ENCODE measurements at regions not wholly inside any gene's neighbourhood (a gene's known extent, or its start where the extent isn't known, plus 50 kb on each side); places are given as distances from the start of the nearest gene placed in this dataset.

GRCh38 chr7:110205899-110206298 lies 885.0 kb upstream of the LRRN3 start:
- no peak for TF ChIP-seq CTCF (IDR thresholded peaks at IDR 0.05; ENCODE audit: low read length)
- TF ChIP-seq EZH2 (optimal IDR thresholded peaks at IDR 0.05; ENCODE audit: low read depth, low read length): no peak
- no peak for TF ChIP-seq EZH2phosphoT487 (IDR thresholded peaks at IDR 0.05; ENCODE audit: low read length)

All from MM.1S (cell line).